ENCODE measurements at regions not wholly inside any gene's neighbourhood (a gene's known extent, or its start where the extent isn't known, plus 50 kb on each side); places are given as distances from the start of the nearest gene placed in this dataset.
"Not testable (repeated sequence)": the region's sequence is repeated elsewhere in the genome, so short reads cannot be mapped to it uniquely, and the experiment has no call there.

DNA sequence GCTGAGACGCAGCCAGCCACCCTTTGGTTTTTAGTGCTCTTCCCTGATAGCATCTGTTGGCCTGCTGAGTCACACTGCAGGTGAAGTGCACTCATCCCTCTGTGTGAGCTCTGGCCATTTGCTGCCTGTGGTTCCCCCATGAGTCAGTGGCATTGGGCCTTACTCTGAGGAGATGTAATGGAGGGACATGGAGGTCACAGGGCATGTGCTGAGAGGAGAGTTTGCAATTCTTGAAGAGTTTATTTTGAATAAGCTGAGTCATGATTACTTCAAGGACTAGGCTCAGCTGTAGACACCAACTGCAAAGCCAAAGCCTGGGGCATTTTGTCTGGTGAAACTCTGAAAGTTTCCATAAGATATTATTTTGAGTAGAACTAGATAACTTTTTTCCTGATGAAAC, 200.3 kb downstream of the BCL2L11 start:
- peak; percentile 20 to 53 for DNase-seq

DNA sequence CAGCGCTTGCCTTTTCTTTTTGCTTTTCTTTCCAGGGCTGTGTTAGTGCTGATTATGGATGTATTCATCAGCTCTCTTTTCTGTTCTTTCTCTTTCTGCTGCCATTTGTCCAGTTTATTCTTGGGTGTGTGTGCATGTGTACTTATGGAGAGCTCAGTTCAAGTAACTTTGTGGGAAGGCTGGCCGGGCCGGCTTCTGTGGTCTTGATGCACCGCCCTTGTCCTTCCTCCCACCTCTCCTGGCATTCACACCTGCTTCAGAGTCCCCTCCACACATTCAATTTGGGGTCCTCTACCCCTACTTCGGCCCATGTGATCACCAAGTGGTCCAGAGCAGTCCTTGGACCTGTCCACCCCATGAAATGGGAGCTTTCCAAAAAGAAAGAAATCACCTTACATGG, 202.7 kb downstream of the BCL2L11 start:
- DNase-seq = not testable (repeated sequence)

DNA sequence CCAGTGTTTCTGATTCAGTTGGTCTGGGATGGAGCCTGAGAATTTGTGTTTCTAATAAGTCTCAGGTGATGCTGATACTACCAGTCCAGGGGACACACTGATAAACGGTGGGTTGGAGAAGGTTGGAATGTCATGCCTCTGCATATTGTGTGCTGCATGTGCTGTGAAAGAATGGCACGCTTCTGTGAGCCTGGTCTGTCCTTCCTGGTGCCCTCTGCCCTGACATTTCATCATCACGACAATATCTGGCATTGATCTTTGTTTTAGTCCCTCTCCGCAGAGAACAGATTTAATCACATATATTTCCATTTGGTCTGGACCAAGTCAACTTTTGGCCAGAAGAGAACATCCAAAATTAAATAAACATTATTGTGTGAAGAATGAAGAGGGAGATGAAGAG, 207.0 kb downstream of the BCL2L11 start:
- DNase-seq = not testable (repeated sequence)

DNA sequence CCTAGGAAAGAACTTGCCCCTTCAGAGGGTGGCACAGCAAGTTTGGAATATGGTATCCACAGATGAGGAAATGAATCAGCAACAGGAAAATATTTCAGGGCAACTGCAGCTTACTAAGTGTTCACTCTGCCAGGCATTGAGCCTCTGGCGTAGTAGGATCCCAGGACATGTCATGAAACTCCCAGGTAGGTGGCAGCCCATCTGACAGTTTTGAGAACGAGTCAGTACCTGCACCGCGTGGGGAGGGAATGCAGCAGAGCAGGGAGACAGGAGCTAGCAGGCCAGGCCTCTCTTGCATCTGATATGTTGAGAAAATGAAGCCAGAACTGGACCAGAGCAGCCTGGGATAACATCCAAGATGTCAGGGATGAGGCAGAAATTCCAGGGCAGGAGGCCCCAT, 208.6 kb downstream of the BCL2L11 start:
- not testable (repeated sequence) for DNase-seq

DNA sequence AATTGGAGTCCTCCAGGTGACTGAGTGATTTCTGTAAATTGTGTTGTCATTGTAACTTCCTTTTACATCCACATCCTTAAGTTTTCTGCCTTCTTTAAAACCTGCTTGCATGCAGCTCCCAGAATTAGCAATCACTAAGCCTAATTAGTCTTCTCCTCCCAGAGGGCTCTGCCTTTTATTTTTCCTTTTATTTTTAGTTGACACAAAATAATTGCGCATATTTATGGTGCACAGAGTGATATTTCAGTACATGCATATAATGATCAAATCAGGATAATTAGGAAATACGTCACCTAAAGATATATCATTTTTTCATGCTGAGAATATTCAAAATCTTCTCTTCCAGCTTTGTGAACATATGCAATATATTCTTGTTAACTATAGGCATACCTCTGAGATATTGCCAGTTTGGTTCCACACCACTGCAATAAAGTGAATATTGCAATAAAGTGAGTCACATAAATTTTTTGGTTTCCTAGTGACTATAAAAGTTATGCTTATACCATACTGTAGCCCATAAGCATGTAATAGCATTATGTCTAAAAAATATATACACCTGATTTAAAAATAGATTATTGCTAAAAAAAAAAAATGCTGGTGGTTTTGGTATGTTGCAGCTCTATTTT, 210.5 kb downstream of the BCL2L11 start:
- DNase-seq = not testable (repeated sequence)

DNA sequence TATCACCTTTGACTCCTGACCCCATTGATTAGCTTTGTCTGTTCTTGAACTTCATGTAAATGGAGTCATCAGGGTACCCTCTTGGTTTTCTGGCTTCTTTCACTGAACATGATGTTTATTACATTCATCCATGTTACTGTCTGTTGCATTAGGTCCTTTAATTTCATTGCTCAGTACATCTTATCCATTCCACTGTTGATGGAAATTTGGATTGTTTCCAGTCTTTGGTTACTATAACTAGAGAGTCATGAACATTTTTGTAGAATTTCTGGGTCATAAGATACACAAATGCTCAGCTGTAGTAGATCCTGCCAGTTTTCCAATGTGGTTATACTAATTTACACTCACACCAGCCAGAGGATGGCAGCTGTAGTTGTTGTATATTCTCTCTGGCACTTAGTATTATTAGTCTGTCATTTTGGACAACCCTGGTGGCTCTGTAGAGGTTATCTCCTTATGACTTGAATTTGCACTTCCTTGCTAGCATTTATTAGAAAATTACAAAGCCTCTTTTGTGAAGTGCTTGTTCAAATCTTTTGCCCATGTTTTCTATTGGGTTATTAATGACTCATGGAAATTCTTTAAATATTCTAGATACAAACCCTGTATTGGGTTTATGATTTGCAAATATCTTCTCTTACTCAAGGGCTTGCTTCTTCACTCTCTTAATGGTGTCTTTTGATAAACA, 214.7 kb downstream of the BCL2L11 start:
- DNase-seq = not testable (repeated sequence)

DNA sequence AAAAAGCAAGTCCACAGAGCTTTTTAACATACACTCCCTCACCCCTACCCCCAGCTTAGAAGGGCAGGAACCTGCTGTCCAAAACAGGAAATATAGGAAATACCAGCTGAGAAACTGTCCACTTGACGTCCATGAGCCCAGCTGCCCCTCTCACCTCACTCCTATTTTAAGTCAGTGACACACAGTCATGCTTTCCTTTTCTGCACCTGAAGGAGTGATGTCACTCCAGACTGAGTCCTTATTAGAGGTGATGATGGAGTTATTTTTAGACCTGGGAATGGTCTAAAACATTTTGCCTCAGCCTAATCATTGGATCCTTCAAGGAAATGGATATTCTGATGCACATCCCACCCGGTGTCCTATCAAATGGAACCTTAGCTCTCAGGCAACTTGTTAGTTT, 217.8 kb downstream of the BCL2L11 start:
- not testable (repeated sequence) for DNase-seq

DNA sequence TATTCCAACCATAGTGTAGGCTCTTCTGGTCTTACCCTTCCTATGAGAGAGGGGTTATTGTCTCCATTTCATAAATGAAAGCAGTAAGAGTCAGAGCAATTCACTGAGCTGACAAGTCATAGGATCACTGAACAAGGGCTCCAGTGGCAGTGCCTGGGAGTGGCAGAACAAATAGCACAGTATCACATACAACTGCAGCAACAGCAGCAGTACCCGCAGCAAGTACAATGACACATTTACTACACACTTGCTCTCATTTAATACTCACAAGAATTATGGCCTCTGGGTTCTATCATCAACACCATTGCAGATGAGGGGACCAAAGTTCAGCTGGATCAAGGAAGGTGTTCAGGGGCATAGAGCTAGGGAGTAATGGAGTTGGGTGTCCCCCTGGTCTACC, 218.8 kb downstream of the BCL2L11 start:
- not testable (repeated sequence) for DNase-seq

DNA sequence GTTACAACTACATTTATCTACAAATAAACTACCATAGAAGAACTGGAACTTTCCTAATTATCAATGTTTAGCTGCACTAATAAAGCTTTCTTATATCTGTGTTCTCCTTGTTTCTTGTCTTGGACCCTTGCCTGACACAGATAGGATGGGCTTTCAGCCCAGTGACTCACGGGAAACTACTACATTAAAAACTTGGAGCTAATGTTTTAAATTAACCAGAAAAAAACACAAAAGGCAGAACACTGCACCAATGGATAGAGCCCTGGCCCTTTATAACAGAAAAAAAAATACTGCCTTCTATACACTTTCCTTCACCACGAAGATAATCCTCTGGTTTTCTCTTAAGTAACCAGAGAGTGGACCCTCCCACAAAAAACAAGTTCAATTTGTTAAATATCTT, 223.9 kb downstream of the BCL2L11 start:
- not testable (repeated sequence) for DNase-seq

DNA sequence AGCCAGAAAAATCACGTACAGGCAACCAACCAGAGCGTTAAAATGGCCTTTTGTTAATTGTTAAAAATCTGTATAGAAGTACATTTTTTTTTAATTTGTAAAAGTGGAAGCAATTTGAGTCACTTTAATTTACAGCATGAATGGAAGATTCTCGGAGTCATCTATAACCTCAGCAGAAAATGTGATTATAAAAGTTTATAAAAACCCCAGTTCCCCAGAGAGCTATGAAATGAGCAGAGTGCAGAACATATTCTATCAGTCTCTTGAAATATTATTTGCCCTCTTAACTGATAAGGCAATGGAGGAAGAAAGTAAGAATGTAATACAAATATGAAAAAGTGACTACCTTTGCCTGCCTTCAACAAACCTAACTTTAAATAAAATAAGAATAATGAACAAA, 224.7 kb downstream of the BCL2L11 start:
- DNase-seq = not testable (repeated sequence)

DNA sequence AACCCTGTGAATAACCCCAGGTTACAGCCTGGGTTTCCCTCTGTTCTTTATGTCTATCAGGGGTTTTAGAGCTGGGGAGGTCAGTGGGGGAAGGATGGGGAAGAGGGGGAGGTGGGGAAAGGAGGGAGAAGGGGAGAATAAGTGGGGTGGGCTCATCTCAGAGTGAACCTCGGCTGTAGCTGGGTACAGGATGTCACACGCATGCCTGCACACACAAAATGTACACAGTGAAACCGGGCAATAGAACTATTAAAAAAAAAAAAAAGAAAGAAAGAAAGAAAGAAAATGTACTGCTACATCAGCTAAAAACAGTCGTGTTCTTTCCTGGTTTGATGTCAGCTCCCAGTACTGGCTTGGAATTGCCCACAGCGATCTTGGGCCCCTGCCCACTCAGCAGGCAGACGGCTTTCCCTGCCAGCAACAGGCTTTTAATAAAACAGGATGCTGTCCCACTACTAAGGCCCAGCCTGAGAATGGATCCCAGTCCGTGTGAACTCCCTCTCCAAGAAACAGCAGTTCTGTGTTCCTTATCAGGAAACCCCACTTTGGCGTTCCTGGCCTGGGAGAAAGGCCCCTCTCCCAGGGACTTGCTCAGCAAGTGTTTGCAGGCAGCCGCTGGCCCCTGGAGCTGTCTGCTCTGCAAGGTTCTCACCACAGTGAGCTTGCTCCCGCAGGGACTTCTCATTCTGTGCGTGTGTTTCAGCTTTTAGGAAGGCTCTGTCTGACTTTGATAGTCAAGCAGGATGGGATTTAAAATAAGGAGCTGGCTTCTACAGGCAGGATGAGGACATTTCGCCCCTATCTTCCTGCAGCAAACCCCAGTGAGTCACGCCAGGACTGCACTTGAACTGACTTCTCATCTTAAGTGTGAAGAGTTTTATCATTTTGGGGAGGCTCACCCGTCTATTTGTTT, 225.6 kb downstream of the BCL2L11 start:
- DNase-seq = not testable (repeated sequence)

DNA sequence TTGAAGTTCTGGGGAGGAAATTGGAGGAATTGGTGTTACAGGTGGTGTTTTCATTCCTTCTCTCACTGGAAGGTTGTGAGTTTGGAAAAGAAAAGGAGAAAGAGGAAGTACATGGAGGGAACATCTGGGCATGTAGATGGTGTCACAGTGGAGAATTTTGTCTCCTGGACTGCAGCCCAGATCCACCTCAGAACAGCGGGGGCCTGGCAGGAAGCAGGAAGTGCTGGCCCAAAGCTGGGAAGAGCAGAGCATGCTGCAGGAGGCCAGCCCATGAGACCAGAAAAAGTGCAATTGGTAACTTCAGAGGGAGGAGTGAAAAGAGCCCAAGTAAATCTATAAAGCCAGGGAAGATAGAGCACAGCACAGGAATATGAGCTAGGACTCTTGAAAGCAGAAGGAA, 227.0 kb downstream of the BCL2L11 start:
- DNase-seq = not testable (repeated sequence)

DNA sequence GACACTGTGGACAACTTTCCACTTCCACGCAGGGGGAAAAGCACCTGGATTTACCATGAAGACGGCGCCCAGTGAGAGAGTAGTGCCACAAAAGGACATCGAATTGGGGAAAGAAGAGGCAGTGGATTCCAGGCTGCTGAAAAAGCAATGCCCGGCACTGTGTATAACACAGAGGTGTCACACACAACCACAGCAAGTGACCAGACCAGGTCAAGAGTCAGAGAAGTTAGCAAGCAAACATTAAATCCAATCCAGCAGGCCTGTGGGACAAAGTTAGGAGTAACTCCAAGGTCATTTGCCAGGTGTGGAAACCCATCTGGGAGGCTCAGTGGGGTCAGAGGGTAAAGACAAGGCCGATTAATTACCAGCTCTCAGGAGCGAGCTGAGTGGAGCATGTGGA, 227.6 kb downstream of the BCL2L11 start:
- not testable (repeated sequence) for DNase-seq

DNA sequence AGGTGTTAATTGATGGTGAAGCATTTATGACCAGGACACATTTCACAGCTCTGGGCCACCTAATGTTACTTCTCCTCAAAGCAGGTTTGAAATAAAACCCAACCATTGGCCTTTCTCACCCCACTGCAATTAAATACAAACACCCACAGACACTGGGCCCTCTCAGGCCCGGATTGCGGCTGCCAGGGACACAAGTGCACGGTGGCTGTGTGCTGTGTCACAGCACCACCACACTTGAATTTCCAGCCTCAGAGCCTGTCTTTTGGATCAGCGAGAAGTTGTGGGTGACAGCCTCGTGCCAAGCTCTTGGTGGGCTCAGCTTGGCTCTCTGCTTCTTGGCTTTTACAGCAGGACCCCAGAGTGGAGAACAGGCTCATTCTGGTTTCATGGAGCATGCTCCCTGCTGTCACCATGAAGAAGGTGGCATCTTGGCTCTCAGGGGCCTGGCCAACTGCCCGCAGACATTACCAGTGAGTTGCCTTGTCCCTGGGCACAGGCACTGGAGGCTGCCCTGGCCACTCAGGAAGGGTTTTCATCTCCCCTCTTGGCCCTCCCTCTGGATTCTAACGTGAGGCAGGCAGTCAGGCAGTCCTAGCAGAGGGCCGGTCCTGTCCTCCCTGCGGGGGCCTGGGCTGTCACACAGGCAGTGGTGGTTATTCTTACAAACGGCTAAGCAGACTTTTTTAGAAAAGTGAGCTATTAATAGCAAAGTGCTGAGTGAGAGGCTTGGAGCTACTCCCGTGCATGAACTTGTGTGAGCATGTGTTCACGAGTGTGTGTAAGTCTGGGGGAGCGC, 234.5 kb downstream of the BCL2L11 start:
- DNase-seq = not testable (repeated sequence)

DNA sequence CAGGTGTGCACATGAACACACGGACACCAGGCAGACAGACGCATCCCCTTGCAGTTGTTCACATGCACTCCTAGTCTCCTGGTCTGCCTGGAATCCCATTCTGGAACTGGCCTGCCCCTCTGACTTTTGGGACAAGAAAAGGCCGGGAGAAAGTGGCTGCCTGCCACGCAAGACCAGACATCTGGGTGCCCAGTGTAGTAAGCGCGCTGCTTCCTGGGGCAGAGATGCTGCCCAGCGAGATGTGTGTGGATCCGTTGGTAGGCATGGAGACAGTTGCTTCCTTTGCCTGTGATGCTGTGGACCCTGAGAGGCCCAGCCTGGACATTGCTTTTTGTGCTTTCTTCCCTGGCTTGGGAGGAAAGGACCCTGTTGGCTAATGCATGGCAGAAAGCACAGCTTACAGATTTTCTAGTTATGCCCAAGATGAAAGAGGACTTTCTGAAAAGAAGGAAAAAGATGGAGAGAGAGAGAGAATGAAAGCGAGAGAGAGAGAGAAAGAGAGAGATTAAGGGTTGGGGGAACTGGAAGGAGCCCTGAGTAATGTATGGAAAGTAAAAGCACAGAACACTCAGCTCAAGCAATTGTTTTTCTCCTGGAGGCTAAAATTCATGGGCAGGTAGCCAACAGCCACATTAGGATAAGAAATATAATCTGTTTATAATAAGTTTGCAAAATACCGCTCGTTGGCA, 235.3 kb downstream of the BCL2L11 start:
- not testable (repeated sequence) for DNase-seq

DNA sequence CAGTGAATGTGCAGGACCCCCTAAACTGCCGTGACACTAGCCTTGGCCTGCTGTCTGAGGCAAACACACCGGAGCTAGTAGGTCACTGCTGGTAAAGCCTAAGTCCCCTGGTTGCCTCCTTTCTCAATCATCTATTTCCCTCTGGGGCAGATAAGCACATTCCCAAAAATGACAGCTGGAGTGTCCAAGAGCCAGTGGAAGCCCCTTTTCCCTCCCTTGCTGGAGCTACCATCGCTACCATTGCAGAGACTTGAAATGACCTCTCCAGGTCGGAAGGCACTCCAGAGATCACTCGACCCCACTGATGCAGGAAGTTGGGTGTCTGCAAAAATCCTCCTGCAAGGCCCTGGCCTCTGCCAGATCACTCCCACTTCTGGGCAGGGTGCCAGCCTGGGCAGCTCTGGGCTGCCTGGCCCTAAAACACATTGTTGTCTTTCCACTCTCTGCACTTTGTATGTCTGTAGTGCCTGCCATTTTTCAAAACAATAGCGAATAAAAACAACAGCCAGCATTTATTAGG, 235.9 kb downstream of the BCL2L11 start:
- not testable (repeated sequence) for DNase-seq

DNA sequence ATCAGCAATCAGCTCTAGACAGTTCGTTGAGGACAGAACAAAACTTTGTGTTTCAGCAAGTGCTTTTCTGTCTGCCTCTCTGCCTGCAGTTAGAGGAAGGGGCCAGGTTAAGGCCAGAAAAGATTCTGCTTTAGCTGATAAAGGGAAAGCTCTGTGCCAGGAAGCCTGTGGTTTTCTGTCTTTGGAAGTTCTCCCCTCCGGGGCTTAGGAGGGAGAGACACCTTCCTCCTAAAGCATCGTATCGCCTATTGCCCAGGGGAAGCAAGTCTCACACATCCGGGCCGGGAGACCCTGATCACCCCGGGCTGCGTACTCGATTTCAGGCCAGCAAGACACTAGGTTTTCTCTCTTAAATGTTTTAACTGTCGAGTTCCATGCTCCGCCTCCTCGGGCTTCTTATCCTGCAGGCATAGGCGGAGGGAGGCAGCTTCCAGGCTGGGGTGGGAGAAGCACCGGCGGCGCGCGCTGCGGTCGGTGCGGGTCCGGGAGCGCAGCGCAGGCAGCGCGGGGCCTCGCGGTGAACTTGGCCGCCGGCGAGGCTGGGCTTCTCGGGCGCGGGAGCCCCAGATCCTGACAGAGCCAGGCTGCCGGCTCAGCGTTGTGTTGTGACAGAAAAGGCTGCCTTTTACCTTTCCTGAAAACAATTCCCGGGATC, 245.4 kb downstream of the BCL2L11 start:
- DNase-seq = peak in 1 of 2 donors; percentile 1

DNA sequence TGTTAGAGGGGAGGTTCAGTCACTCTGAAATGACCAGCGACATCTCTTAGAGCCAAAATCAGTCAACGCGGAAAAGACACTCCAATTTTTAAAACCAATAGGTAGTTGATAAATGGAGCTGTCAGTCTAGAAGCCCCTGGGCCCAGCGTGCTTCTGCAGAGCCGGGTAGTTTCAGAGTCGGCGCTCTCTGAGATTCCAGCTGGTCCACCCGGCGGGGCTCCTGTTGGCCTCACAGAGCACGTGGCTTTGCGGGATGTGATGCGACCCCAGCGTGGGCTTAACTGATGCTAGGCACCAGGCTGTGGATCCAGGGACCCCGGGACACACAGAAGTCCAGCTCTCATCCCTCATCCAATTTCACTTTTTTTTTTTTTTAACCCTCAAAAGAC, 245.9 kb downstream of the BCL2L11 start:
- not testable (repeated sequence) for DNase-seq

DNA sequence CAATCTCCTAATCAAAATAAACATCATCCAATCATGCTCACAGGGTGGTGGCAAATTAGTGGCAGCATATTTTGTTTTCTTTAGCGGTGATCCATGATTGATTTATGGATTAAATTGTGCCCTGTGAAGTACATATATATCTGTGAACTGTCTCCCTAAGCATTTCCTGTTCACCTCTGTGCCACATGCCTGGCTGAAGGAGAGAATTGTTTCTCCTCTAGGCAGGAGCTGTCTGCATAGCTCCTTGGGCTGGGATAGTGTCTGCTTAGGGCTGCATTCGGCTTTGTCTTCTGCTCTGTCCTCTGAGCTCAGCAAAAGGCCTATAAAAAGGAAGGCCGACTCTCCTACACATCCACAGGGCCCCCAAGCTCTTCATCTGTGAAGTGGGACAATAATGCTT, 246.4 kb downstream of the BCL2L11 start:
- DNase-seq = not testable (repeated sequence)

DNA sequence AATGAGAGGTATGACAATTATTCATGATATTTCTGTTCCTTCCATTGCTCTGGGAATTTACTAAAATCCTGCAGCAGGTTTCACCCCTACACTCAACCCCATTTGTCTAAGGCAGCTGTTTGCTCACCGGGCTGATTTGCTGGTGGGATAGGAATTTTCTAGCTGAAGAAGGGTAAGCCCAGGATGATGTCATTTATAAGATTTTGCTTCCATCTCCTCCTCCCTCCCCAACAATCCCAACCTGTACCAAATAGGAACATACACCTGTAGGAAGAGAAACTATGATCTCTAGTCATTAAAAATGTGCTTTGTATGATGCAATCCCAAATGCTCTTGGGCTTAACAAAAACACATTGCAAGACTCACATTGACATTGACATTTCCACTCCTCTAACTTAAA, 247.2 kb downstream of the BCL2L11 start:
- DNase-seq = not testable (repeated sequence)

DNA sequence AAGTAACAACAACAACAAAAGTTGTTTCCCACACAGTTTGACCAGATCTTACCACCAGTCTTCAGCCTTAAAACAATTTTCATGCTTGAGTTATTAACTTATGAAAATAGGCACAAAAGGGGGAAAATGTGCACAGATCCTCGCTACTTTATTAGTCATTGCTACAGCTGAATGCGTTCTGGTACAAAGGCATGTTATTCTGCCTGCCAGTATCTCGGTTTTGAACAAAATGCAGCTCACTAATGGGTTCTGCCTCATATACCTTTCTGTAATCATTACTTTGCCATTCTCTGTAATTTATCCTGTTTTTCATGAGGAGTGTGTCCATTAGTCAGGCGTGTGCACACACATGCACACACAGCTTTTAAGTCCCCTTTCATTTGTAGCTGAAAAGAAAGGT, 247.6 kb downstream of the BCL2L11 start:
- DNase-seq = not testable (repeated sequence)
